CD4-positive, CD25-positive, alpha-beta regulatory T cell (primary cell): ENCODE measurements at regions not wholly inside any gene's neighbourhood (a gene's known extent, or its start where the extent isn't known, plus 50 kb on each side); places are given as distances from the start of the nearest gene placed in this dataset.

Experiments used
- ATAC-seq, 2 donors: fragments of 150-1000 bp; cut with Tn5 transposase; one replicate each; pipeline ENCODE4 v1.10.0; 2021; ENCODE audit warnings: low read depth in 2 of 2, moderate number of reproducible peaks in 2 of 2, moderate library complexity in 1 of 2
- DNase-seq, 3 donors: peaks; one replicate each; pipeline versions ENCODE4 v3.0.0 to v3.0.0-alpha.2; 2012 to 2022; ENCODE audit warnings: mixed read lengths in 1 of 3
- H3K27ac ChIP-seq: one replicate; pipeline ENCODE4 v1.7.0; 2013; ENCODE audit warnings: mild to moderate bottlenecking, low read length; ENCODE audit not compliant: insufficient read depth, poor library complexity, severe bottlenecking
- H3K27me3 ChIP-seq: one replicate; pipeline ENCODE4 v1.7.0; 2013; ENCODE audit warnings: low read length; ENCODE audit not compliant: control insufficient read depth, insufficient read depth
- H3K36me3 ChIP-seq: one replicate; pipeline ENCODE4 v1.7.0; 2013; ENCODE audit warnings: mild to moderate bottlenecking, low read length, moderate library complexity; ENCODE audit not compliant: control insufficient read depth, insufficient read depth
- H3K4me1 ChIP-seq: 2 replicates; pipeline ENCODE4 v1.7.0; 2013; ENCODE audit warnings: mild to moderate bottlenecking, low read length; ENCODE audit not compliant: insufficient read depth, control insufficient read depth, poor library complexity, severe bottlenecking
- H3K4me3 ChIP-seq: one replicate; pipeline ENCODE4 v1.7.0; 2013; ENCODE audit warnings: low read depth, mild to moderate bottlenecking, low read length, moderate library complexity
- H3K9me3 ChIP-seq, 2 experiments: 1 replicate in 1 of 2; 2 replicates in 1 of 2; pipeline ENCODE4 v1.7.0; 2013; ENCODE audit warnings: low read length in 2 of 2, mild to moderate bottlenecking in 1 of 2, moderate library complexity in 1 of 2; ENCODE audit not compliant: control insufficient read depth in 2 of 2
- H3K27ac Mint-ChIP-seq, 3 donors: one replicate each; pipeline ENCODE4 v1.8.0; 2020 to 2022; ENCODE audit warnings: mild to moderate bottlenecking in 3 of 3, mixed read lengths in 3 of 3, moderate library complexity in 2 of 3
- H3K27me3 Mint-ChIP-seq: one replicate; pipeline ENCODE4 v1.8.0; 2022; ENCODE audit warnings: mild to moderate bottlenecking, mixed read lengths
- H3K36me3 Mint-ChIP-seq: one replicate; pipeline ENCODE4 v1.8.0; 2020; ENCODE audit warnings: mixed read lengths
- H3K4me1 Mint-ChIP-seq, 4 donors: one replicate each; pipeline ENCODE4 v1.8.0; 2020 to 2022; ENCODE audit warnings: mixed read lengths in 4 of 4, mild to moderate bottlenecking in 1 of 4
- H3K4me3 Mint-ChIP-seq, 4 donors: one replicate each; pipeline ENCODE4 v1.8.0; 2020 to 2022; ENCODE audit warnings: mild to moderate bottlenecking in 4 of 4, mixed read lengths in 4 of 4, moderate library complexity in 3 of 4
- H3K9me3 Mint-ChIP-seq, 7 donors: one replicate each; pipeline ENCODE4 v1.8.0; 2020 to 2022; ENCODE audit warnings: mixed read lengths in 7 of 7, mild to moderate bottlenecking in 3 of 7, moderate library complexity in 2 of 7

DNA sequence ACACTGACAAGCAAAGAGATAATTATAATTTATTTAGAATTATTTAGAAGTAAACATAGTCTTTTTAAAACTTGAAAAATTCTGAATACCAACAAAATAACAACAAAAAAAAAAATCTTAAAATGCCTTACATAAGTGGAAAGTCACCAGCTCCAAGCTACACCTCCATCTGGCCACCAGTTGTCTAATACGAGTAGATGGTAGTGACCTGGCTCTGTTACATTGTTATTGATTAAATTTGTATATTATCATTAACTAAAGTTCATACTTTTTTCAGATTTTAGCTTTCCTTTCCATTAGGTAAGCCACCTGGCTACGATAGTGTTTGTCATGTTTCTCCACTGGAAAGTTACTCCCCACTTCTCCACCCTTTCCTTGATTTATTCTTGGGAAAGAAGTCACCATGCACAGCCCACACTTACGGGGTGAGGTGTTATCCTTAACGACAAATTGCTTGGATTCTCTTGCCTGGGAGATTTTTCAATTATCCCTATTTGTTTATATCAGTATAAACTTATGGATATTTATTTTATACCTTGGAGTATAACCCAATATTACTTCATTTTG lies 464.5 kb upstream of the CHAC2 start:
- H3K27me3 ChIP-seq = no peaks in the 10 kb centered on the region
- no peaks in the 10 kb centered on the region for H3K36me3 ChIP-seq
- Mint-ChIP-seq H3K27me3 (no peaks in the 10 kb centered on the region), H3K27ac (no peak overlapping the region), H3K36me3 (no peaks in the 10 kb centered on the region), H3K4me3 (no peak overlapping the region), H3K4me1 (no peaks in the 10 kb centered on the region), H3K9me3 (no peaks in the 10 kb centered on the region)
- H3K4me3 ChIP-seq = no peak overlapping the region
- H3K9me3 ChIP-seq = no peaks in the 10 kb centered on the region
- DNase-seq (no peak), ATAC-seq (no peak)
- no peak overlapping the region for H3K27ac ChIP-seq
- no peaks in the 10 kb centered on the region for H3K4me1 ChIP-seq

DNA sequence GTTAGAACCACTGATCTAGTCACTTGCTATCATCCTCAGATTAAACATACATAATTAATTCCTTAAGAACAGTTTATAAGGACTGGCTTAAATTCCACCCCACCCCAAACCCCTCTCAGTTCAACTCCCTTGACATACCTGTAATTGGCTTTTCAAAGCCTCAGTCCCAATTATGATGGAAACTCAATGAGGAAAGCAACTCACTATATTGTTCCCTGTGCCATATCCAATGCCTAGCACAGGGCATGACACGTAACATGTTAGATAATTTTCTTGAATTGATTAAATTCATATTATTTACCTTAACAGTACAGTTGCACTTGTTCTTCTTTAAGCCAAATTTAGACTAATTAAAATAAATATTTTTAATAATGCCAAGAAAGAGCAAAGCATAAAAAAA lies 465.1 kb upstream of the CHAC2 start:
- H3K27ac ChIP-seq = no peak overlapping the region
- Mint-ChIP-seq H3K9me3 (peaks cover 0 to under 1% (median 0%) of the 10 kb centered on the region in 7 donors), H3K4me1 (no peaks in the 10 kb centered on the region), H3K4me3 (no peak overlapping the region), H3K36me3 (no peaks in the 10 kb centered on the region), H3K27me3 (no peaks in the 10 kb centered on the region), H3K27ac (no peak overlapping the region)
- H3K4me1 ChIP-seq = no peaks in the 10 kb centered on the region
- DNase-seq (no peak), ATAC-seq (no peak)
- no peaks in the 10 kb centered on the region for H3K27me3 ChIP-seq
- no peaks in the 10 kb centered on the region for H3K36me3 ChIP-seq
- no peaks in the 10 kb centered on the region for H3K9me3 ChIP-seq
- no peak overlapping the region for H3K4me3 ChIP-seq

DNA sequence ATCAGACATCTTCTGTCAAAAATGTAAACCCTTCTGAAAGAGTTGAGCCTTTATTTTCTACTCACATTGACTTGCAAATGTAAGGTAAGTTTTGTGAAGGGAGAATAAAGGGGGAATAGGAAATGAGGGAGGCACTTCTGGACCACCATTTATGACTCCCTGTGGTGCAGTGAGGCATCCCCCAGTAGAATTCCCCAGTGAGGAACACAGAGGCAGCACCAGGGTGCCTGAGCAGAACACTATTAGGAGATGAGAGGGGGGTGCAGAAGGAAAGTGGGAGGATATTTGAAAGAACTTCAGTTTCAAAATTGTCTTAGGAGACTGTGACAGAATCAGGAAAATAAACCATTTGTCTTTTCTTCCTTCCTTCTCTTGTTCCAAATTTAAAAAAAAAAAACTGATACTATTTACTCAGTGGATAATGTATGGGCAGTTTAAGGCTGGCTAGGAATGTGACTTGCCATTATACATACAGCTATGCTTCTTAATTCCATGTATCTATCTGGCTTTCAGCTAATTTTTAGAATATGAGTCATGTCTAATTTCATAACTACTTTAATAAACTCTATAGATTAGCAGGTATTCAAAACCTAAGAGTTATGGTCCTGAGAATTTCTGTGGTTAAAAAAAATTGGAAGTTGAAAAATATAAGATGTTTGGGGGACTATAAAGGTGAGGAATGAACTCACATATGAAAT lies 478.1 kb upstream of the CHAC2 start:
- Histone ChIP-seq H3K4me1 (no peaks in the 10 kb centered on the region), H3K27me3 (no peaks in the 10 kb centered on the region), H3K27ac (no peak overlapping the region), H3K4me3 (no peak overlapping the region), H3K9me3 (peaks cover 0 to 2% of the 10 kb centered on the region in 2 experiments), H3K36me3 (no peaks in the 10 kb centered on the region)
- H3K9me3 Mint-ChIP-seq = peaks cover 0 to 3% (median 0%) of the 10 kb centered on the region in 7 donors
- H3K4me3 Mint-ChIP-seq = no peak overlapping the region
- DNase-seq (no peak), ATAC-seq (no peak)
- H3K27me3 Mint-ChIP-seq = no peaks in the 10 kb centered on the region
- no peaks in the 10 kb centered on the region for H3K36me3 Mint-ChIP-seq
- H3K27ac Mint-ChIP-seq = no peak overlapping the region
- no peaks in the 10 kb centered on the region for H3K4me1 Mint-ChIP-seq

DNA sequence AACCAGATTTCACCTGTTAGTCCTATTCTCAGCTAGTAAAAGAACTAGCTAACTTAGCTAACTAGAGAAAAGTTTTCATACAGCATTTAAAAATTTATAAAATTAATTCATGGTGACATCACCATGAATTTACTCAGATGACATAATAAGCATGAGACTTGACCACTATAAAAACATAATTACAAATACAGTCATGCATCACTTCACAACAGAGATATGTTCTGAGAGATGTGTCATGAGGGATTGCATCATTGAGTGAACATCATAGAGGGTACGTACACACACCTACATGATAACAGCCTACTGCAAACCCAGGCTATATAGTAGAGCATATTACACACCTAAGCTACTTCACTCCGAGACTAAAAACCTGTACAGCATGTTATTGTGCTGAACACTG lies 481.3 kb upstream of the CHAC2 start:
- no peaks in the 10 kb centered on the region for H3K4me1 Mint-ChIP-seq
- H3K27ac Mint-ChIP-seq = no peak overlapping the region
- peaks cover 0 to 1% (median 0%) of the 10 kb centered on the region in 7 donors for H3K9me3 Mint-ChIP-seq
- no peak overlapping the region for H3K4me3 ChIP-seq
- no peak for ATAC-seq
- no peaks in the 10 kb centered on the region for H3K4me1 ChIP-seq
- H3K27me3 Mint-ChIP-seq = no peaks in the 10 kb centered on the region
- no peak for DNase-seq
- no peak overlapping the region for H3K27ac ChIP-seq
- H3K4me3 Mint-ChIP-seq = no peak overlapping the region
- H3K9me3 ChIP-seq = no peaks in the 10 kb centered on the region
- H3K36me3 ChIP-seq = no peaks in the 10 kb centered on the region
- H3K36me3 Mint-ChIP-seq = no peaks in the 10 kb centered on the region
- H3K27me3 ChIP-seq = no peaks in the 10 kb centered on the region

DNA sequence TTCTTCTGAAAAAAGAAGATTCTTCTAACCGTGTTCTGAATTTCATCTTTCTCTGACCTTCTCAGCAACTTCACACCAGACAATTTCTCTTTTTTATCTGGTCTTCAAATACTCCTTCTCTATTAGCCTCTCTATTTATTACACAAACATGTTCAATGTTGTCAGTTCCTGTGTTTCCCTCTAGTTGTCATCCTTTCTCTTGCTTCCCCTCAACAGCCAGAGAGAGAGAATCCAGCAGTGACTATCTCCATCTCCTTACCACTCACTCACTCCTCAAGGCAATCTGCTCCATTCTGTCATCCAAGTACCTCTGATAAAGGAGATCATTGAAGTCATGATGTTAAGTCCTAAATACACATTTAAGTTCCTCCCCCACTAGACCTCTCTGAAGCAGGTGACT lies 491.9 kb upstream of the CHAC2 start:
- Histone ChIP-seq H3K27me3 (no peaks in the 10 kb centered on the region), H3K9me3 (no peaks in the 10 kb centered on the region), H3K4me1 (no peaks in the 10 kb centered on the region), H3K4me3 (no peak overlapping the region), H3K27ac (no peak overlapping the region), H3K36me3 (no peaks in the 10 kb centered on the region)
- no peak for ATAC-seq
- no peaks in the 10 kb centered on the region for H3K36me3 Mint-ChIP-seq
- no peak overlapping the region for H3K27ac Mint-ChIP-seq
- H3K9me3 Mint-ChIP-seq = peaks cover 0 to 5% (median 4%) of the 10 kb centered on the region in 7 donors
- DNase-seq = no peak
- H3K4me3 Mint-ChIP-seq = no peak overlapping the region
- H3K27me3 Mint-ChIP-seq = no peaks in the 10 kb centered on the region
- H3K4me1 Mint-ChIP-seq = no peaks in the 10 kb centered on the region

DNA sequence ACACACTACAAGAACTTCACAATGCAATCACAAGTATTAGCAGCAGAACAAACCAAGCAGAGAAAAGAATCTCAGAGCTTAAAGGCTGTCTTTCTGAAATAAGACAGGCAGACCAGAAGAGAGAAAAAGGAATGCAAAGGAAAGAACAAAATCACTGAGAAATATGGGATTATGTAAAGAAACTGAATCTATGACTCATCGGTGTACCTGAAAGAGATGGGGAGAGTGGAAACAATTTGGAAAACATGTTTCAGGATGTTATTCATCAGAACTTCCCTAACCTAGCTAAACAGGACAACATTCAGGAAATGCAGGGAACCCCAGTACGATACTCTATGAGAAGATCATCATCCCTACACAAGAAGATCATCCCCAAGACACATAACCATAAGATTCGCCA lies 499.0 kb upstream of the CHAC2 start:
- Histone ChIP-seq H3K27ac (no peak overlapping the region), H3K4me3 (no peak overlapping the region), H3K4me1 (no peaks in the 10 kb centered on the region), H3K9me3 (no peaks in the 10 kb centered on the region), H3K36me3 (no peaks in the 10 kb centered on the region), H3K27me3 (no peaks in the 10 kb centered on the region)
- H3K9me3 Mint-ChIP-seq = peaks cover 0 to 4% (median 3%) of the 10 kb centered on the region in 7 donors
- H3K27ac Mint-ChIP-seq = no peak overlapping the region
- no peak overlapping the region for H3K4me3 Mint-ChIP-seq
- ATAC-seq (no peak), DNase-seq (no peak)
- H3K27me3 Mint-ChIP-seq = no peaks in the 10 kb centered on the region
- no peaks in the 10 kb centered on the region for H3K36me3 Mint-ChIP-seq
- H3K4me1 Mint-ChIP-seq = no peaks in the 10 kb centered on the region

DNA sequence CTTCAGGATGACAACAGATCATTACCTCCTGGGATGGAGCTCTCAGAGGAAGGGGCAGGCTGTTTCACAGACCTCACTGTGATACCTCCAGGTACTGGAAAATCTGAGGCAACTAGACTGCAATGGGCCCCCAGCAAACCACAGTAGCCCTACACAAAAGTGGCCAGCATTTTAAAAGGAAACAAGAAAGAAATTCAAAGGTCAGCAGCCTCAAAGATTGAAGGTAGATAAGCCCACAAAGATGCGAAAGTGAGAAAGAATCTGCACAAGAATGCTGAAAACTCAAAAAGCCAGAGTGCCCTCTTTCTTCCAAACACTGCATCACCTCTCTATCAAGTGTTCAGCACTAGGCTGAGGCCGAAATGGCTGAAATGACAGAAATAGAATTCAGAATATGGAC lies 499.5 kb upstream of the CHAC2 start:
- Histone ChIP-seq H3K36me3 (no peaks in the 10 kb centered on the region), H3K4me3 (no peak overlapping the region), H3K4me1 (no peaks in the 10 kb centered on the region), H3K27me3 (no peaks in the 10 kb centered on the region), H3K27ac (no peak overlapping the region), H3K9me3 (no peaks in the 10 kb centered on the region)
- H3K4me1 Mint-ChIP-seq = no peaks in the 10 kb centered on the region
- no peaks in the 10 kb centered on the region for H3K36me3 Mint-ChIP-seq
- ATAC-seq = no peak
- H3K27me3 Mint-ChIP-seq = no peaks in the 10 kb centered on the region
- H3K9me3 Mint-ChIP-seq = peaks cover 0 to 4% (median 2%) of the 10 kb centered on the region in 7 donors
- H3K4me3 Mint-ChIP-seq = no peak overlapping the region
- H3K27ac Mint-ChIP-seq = no peak overlapping the region
- no peak for DNase-seq
